Muscle of arm (tissue), 1 donor: ENCODE measurements at regions not wholly inside any gene's neighbourhood (a gene's known extent, or its start where the extent isn't known, plus 50 kb on each side); places are given as distances from the start of the nearest gene placed in this dataset.

Experiments used
- DNase-seq: peaks from one replicate; pipeline ENCODE4 v3.0.0-alpha.2; 2013

GRCh38 chr1:193727850-193728249, 541.4 kb upstream of the B3GALT2 start:
- DNase-seq: no peak

DNA sequence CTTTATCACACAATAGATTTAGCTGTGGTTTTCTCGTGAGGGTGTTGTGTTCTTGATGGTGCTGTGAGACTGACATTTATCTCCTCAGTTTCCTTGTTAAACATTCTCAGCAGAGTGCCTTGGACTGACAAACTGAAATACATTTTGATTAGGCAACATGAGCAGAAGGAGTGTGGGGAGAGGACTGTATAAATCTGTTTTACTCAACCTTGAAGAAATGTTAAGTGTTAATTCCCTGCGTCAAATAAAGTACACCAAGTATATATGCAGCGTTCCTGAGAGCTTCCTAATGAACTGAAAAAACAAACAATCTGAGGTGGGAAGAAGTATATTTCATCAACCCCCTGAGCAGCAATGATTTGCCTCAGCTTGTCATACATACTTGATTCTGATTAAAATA, 540.3 kb upstream of the B3GALT2 start:
- no peak for DNase-seq

DNA sequence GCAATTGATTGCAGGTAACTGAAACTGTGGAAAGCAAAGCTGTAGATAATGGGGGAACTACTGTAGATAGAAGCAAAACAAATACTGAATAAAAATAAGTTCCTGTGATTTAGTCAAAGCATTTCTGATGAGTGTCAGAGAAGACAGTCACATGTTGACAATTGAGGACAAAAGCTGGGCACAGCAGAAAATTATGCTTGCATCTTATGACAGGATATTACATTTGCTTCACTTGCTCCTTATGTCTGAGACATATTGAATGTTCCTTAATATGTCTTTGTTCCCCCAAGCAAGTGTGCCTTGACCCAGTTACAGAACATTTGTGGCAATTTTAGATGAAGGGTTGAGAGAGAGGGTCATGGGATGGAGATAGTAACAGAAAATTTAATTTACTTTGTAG, 526.0 kb upstream of the B3GALT2 start:
- no peak for DNase-seq

DNA sequence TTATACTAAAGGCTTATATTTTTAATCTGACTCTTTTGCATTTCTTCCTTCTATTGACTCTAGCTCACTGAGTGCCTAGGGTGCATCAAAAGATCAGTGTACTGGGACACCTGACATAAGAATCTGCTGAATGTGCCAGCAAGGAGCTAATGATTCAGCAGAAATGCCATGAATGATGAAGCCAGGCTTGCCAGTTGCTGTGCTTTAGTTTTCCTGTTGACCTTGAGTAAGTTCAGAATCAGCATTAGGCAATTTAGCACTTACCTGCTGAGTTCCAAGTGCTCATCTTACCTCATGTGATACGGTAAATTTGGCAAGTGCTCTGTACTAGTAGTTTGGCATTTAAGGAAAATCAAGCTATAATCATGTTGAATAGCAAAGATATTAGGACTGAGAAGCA, 523.2 kb upstream of the B3GALT2 start:
- DNase-seq: no peak

DNA sequence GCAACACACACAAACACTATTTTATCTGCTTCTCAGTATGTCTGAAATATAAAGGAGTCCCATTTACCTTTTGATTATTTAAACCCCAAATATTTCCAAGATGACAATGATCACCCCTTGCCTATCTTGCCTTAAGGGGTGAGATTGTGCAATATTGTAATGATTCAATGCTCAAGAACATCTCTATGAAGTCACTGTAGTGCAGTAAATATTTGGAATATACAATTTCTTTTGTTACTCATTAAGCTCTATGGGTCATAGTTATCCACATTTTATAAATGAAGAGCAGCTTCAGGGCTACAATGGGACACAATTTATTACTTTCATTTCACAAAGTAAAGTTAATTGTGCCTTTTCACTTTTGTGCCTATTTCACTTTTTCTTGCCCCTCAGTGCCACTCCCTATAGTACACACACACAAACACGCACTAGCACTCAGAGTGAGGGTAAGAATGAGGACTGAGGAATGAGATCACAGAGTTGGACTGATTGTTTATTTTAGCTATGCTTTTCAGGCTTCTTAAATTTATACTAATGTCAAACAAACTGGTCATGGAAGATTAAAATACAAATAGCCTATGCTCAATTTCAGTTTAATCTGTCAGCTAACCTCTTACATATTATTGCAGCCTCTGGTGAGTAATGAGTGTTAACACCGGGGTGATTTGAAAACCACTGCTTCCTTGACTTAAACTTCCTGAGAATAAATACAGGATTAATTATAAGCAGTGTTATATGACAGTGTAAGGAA, 521.0 kb upstream of the B3GALT2 start:
- DNase-seq: no peak

GRCh38 chr1:193706766-193707165, 520.4 kb upstream of the B3GALT2 start:
- DNase-seq: no peak

- DNase-seq: no peak
Measured at GRCh38 chr1:193705554-193705981, 519.2 kb upstream of the B3GALT2 start.

DNA sequence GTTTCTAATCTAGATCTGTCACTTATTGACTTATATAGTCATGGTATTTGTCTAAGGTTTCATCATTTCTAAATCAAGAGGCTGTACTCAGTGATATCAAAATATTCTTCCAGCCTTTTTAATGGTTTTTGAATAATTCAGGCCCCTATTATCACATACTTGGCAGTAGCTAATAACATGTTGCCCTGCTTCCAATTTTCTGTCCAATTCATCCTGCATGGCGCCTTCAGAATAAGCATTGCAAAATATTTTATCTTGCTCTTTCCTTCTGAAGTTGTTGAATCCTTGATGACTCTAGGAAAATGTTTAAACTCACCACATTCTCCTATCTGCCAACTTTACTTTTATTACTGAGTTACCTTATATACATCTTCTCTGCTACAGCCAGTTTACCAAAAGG, 517.2 kb upstream of the B3GALT2 start:
- no peak for DNase-seq

- no peak for DNase-seq
Measured at GRCh38 chr1:193703121-193703520, 516.7 kb upstream of the B3GALT2 start.

DNA sequence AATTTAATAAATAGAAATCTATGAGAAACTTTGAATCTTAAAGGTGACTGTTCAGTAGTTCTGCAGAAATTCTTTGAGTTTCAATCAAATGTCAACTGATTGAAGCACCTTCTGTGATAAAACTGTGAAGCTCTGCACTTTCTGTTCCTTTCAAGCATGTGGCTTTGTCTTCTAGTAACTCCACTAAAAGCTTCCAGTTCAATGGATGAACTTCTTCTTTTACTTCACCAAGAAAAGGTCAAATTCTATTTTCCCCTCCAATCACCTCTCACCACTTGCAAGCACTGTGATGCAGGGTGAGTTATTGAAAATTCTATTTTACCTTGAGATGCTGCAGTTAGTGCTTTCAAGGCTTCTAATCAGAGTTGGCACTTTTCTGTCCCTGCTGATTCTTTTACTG, 515.3 kb upstream of the B3GALT2 start:
- no peak for DNase-seq

DNA sequence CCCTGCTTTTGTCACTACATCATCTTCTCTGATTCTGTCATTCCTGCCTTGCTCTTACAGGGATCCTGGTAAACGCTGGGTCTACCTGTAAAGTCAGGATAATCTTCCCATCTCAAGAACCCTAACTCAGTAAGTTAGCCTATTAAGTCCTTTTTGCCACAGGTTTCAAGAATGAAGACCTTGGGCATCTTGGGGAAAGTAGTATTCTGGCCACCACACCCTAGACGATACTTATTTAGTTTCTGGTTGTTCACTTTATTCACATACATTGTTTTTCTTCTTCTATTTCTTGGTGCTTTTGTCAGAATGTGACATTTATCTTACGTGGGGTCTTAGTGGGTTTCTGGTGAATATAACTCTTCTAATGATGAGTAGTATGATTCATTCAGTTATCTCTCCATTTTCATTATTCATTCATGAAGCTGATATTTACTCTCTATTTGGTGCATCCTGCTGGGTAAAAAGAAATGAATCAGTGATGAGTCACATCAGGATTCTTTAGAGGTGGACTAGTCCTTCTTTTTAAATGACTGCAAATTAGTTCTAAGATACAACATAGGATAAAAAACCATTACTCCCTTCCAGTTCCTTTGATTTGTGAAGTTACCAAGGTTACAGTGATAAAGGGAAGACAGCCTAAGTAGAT, 514.4 kb upstream of the B3GALT2 start:
- no peak for DNase-seq

DNA sequence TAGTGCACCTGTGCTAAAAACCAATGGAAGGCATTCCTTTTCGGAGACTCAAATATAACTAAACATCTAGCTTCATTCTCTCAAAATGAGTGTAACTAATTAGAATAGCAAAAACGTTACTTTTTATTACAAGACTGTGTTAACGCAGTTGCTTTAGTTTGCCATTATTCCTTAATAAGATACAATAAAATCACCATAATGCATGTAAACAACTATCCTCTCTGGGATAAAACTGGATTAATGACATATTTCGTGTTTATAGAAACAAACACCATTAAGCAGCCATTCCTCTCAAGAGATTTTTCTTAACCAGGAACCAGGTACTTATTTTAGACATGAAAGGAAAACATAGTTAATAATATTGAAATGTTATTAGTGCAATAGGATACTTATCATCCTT, 512.8 kb upstream of the B3GALT2 start:
- DNase-seq: no peak

GRCh38 chr1:193697776-193698175, 511.4 kb upstream of the B3GALT2 start:
- no peak for DNase-seq

DNA sequence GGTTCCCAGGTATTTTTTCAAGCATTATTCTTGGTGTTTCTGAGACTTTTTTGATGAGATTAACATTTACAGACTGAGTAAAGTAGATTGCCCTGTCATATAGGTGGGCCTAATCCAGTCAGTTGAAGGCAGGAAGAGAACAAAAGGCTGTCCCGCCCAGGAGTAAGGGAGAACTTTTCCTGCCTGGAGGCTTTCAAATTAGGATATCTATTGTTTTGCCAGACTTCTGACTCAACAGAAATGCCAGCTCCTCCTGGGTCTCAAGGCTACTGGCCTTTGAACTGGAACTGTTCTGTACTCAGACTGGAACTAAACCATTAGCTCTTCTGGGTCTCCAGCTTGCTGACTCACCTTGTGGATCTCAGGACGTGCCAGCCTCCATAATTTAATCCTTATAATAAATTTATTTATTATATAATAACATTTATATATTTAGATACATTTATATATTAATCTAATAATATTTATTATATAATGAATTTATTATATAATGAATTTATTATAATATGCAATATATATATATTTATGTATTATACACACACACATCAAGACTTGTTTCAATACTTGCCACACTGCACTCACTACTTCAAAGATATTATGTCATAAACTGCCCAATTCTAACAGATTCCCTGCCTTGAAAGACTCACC, 510.8 kb upstream of the B3GALT2 start:
- no peak for DNase-seq

- no peak for DNase-seq
Measured at GRCh38 chr1:193694741-193695140, 508.3 kb upstream of the B3GALT2 start.

DNA sequence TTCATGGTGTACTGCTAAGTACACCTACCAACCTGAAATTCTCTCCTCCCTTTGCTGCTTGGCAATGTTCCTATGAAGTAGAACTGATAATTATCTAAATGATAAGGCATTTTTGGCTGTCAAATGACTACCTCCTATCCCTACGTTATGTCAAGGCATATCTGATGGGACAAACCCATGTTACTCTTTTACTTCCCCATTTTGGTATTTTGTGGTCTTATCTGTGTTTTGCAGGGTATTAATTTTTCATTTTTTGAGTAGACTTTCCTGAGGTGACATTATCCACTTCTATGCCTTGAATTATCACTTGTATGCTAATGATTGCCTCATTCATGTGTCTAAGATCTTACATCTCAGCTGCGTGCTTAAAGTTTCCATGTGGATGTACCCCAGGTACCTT, 499.6 kb upstream of the B3GALT2 start:
- DNase-seq: no peak

- no peak for DNase-seq
Measured at GRCh38 chr1:193681422-193681821, 495.0 kb upstream of the B3GALT2 start.

DNA sequence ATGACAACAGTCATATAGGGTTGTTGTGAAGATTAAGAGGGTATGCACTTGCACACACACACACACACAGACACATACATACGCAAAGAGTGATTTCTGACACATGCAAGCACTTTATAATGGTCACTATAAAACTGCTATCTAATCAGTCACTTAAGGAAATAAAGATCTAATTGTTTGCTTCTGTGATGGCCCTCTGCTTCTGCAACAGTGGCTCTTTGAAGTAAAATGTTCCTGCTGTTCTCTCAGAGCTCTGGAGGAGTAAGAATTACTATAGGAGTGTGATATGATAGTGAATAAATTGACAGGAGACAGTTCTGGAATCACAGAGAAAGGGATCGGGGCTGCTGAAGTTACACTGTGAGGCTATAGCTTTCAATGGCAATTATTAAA, 494.5 kb upstream of the B3GALT2 start:
- no peak for DNase-seq

DNA sequence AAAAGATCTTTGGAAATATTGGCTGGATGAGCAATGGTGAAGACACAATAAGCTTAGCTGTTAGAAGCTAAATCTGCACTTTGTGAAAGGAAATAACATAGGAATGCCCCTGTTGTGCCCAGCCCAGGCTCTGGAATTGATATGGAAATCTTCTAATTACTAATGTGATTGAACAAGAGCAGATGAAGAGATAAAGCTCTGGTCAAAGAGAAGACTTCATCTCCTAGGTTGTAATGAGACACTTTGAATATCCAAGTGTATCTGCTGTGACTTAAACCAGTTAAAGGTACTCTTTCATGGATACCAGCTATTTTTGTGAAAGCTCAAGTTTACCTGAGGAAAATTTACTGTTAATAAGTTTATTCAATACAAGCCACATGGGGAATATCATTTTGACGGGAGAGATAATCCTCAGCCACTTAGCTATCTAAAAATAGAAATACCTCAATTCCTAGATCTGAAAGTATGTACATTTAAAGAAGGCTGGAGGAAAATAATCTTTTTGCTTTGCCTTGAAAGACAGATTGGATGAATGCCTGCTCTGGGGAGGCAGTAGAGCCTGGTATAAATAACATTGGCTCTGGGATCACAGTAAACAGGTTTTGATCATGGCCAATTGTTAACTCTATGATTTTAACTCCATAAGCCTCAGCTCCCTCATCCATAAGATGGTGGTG, 494.0 kb upstream of the B3GALT2 start:
- DNase-seq: no peak

GRCh38 chr1:193677874-193678273, 491.5 kb upstream of the B3GALT2 start:
- no peak for DNase-seq

DNA sequence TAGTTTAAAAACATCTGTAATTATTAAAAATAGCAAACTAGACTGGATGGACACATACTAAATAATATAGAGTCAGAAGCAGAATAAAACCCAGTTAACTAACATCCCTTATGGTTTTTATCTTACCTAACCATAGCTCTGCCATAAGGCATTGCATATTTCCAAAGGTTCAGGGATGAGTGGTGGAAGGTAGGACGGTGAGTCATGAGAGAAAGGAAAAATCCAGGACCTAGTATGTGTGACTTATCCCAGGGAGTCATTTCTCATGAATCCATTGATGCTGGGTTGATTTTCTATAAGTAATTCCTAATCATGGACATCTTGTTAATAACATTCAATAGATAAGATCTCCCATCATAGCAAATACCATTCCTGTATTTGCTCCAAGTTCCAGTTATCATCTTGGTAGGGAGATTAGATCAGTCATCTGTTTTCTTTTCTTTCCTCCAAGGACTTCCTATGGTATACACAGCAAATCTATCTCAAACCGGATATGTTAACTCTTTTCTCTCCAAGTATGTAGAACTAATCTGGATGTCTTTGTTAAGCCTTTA, 490.7 kb upstream of the B3GALT2 start:
- no peak for DNase-seq

DNA sequence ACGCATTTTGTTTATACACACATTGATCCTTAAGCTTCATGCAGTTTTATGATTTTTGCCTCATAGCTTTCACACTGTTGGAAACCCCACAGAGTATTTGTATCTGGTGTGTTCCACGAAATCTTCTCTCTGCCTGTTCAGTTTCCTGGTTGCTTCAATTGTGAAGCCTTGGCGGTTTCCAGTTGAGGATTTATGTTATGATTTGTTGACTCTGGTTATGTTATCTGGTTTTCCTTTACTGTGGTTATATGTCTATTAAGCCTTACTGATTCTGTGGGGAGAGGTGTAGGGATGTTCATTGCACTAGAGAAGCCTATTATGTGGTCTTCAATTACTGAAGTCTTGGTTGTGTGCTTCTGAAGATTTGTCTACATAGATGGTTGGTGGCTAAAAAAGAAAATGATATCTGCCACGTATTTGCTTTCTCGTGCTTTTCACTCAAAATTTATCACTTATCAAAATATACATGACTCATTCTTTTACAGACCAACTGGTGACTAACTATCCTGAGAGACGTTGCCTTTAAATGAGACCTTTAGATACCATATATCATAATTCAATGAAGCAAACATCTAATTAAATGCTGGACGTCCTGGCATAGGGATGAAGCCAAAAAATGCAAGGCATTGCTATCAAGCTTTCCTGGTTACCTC, 488.0 kb upstream of the B3GALT2 start:
- no peak for DNase-seq
